ENCODE measurements at regions not wholly inside any gene's neighbourhood (a gene's known extent, or its start where the extent isn't known, plus 50 kb on each side); places are given as distances from the start of the nearest gene placed in this dataset.

DNA sequence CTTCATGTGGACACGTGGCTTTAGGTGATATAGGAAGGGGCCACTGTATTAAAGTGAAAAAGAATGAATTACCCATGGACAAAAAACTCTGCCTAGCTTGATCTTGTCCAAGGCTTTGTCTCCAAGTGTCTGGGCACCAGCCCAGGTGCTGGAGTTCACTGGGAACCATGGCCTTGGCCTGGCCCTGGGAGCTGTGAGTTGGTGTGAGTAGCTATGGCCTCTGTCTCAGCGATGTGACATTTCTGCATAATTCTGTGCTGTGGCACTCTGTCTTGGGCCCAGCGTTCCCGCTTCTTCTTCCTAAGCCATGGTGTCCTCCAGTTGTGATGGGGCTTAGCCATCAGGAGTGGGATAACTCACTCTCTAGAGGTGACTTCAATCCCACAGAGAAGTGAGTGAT, 119.0 kb upstream of the PPP2R2D start:
- DNase-seq, result no peak

DNA sequence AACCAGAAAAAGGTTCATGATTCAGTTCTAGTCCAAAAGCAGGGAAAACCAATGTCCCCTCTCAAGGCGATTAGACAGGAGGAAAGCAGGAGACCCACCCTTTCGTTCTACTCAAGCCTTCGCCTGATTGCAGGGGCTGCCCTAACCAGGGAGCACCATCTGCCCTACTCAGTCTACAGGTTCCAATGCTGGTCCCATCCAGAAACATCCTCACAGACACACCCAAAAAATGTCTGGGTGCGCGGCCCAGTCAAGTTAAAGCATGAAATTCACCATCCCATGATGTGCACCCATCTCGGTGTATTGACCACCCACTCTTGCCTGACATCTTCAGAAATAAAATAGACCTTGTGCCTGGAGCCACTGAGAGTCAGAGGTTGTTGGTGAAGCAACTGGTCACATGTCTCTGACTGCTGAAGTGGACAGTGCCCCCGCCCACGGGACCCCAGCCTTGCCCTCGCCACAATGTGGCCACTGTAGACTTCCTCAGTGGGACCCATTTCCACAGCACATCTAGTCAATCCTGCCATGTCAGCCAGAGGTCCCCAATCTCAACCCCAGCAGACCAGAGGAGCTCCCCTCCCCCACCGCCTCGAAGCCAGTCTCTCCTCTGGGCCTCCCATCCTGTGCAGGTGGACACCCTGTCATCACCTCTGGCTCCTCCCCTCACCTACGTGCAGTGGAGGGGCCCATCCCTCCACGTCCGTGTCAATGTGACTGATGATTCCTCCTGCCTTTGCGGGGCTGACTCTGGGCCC, 116.3 kb upstream of the PPP2R2D start:
- no peak for DNase-seq

DNA sequence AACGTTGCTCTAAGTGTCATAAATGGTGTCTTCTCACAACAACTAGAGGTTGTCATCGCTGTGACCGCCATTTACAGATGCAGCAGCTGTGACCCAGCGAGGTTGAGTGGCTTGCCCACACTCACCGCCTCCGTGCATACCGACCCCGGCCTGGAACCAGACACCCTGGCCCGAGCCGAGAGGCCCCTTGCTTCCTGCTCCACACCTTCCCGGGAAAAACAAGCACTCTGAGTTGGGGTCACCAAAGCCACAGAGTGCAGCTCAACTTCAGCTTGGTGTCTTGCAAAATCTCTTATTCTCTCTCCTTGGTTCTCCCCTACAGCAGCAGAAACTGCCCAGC, 115.7 kb upstream of the PPP2R2D start:
- DNase-seq, result no peak

DNA sequence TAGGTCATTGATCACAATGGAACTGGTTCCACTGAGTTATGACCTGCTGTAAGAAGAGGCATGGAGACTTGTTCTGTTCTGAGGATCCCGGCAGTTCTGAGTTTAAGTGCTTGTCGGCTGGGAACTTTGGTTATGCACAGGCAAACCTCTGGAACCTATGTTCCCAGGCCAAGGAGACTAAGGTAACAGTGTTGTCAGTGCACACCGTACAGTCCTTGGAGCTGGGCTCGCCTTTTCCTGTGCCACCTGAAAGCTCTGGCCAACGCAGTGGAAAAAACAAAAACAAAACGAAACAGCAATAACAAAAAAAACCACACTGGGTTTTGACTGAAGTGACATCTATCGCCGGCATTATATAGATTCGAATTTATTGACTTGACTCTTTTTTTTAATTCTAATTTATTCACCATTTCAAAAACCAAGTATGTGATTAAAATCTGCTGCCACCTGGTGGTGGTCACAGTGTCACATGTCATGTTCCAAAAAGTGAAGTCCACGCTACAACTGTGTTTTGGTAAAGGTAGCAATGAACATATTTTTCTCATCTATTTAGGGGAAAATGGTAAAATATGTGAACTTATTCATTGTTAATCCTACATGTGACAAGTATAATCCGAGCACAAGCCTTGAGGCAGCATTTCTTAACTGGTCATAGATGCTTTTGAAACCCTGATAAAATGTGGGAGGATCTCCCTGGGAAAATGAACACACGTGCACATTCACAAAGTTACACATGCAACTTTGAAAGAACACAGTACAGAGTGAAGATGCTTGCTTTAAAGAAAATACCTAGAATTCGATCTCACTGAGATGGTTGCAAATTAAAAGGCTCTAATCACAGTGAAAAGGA, 113.8 kb upstream of the PPP2R2D start:
- DNase-seq, result peak; percentile 7 to 62

DNA sequence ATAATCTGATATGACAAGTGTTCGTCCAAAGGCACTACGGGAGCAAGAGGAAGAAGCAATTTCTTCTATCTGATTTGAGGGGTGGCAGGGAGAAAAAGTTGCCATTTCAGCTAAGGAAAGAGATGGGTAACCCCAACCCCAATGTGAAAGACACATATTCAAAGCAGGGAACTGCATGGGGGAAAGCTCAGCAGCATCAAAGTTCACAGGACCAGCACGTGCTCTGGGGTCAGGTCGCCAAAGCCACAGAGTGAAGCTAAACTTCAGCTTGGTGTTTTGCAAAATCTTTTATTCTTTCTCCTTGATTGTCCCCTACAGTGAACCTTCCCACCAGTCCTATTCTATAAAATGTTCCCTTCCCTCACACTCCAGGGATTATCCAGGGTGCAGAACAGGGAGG, 112.8 kb upstream of the PPP2R2D start:
- DNase-seq, result no peak

DNA sequence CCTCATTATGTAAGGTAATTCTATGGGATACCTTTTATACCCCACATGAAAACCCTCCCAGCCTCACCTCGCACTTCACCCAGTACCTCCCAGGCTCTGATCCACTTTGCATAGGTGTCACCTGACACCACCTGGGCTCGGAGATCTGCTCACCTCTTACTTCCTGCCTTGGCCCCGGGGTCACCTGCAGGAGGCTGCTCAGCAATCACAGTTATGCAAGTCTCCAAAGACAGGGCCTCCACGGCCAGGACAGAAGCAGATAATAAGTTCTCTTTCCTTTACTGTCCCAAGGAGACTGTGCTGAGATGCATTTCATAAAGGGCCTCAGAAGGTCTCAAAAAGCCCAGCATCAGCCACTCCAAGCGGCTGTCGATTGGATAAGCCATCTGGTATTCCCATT, 112.4 kb upstream of the PPP2R2D start:
- peak; percentile 48 to 66 for DNase-seq

DNA sequence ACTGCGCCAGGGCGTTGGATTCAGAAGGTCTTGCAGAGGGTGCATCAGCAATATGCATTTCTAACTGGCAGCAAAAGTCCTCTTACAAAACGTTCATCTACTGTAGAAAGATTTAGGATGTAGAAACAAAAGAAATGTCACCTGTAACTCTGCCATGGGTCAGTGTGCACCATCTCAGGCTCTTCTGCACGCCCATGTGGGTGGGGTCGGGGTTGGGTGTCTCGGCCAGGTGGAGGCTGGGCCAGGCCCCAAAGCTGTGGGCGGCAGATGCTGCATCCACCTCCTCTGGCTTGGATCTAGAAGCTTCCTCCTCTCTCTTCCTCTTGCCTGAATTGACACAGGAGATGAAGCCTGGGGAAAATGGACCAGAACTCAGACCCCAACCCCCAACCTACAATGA, 111.3 kb upstream of the PPP2R2D start:
- DNase-seq, result no peak

DNA sequence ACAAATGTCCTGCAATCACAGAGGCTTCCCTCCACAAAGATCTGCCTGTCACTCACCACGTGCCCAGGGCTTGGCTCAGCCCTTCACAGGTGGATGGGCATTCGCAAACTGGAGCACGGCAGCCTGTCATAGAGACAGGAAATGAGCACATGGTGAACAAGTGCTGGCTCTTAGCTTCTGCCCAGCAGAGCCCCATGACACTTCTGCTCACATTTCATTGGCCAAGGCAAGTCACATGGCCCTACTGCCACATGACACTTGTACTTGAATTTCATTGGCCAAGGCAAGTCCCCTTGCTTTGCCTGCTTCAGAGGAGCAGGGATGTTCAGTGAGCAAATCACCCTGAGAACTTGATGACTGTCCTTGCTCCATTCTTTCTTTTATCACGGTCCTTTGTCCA, 110.8 kb upstream of the PPP2R2D start:
- DNase-seq, result no peak

DNA sequence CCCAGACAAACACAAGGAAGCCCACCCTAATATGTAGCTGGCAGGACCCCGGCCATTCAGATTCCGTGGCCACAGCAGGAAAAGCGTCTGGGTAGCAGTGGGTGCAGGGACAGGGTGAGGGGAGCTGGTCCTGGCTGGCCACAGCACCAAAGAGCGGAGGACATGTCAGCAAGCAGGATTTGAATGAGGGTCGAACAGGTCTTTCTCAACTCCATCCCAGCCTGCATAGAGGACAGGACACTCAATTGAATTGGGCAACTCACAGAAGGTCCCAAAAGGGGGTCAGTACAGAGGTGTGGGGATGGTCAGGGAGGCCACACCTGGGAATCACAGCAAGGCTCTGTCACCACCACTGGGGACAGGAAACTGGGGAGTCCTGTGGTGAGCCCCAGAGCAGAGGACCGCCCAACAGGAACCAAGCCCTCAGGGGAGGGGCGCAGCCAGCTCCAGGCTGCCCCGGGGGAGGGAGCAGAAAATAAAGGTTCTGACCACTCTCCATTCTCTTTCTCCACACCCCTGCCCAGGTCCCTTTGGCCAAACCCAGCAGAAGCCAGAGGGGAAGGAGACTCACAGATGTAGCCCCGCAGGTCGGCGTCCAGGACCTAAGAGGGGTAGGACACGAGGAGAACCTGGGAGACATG, 108.7 kb upstream of the PPP2R2D start:
- no peak for DNase-seq

DNA sequence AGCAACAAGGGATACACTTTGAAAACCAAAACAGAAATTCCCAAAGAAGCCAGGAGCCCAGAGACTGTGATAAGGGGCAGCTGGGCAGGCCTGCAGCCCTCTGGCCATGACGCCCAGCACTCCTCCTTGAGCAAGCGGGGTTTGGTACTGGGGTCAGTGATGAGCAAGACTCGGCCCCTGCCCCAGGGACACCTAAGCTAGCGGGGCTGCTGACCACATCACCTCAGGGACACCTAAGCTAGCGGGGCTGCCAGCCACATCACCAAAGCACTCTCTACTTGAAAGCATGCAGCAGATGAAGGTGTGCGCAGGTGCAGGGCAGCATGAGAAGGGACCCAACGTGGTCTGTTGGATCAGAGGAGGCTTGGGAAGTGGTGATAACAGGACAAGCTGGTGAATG, 108.0 kb upstream of the PPP2R2D start:
- DNase-seq, result no peak

DNA sequence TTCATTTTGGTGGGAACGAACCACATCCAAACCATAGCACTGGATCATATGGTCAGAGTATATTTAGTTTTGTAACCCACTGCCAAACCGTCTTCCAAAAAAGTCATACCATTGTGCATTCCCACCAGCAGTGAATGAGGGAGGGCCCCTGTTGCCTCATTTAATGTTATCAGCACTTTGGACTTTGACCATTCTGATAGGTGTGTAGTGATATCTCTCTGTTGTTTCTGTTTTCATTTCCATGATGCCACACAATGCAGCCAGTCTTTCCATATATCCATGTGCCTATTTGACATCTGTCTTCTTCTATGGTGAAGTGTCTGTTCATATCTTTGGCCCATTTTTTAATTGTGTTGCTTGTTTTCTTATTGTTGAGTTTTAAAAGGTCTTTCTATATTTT, 105.0 kb upstream of the PPP2R2D start:
- no peak for DNase-seq

DNA sequence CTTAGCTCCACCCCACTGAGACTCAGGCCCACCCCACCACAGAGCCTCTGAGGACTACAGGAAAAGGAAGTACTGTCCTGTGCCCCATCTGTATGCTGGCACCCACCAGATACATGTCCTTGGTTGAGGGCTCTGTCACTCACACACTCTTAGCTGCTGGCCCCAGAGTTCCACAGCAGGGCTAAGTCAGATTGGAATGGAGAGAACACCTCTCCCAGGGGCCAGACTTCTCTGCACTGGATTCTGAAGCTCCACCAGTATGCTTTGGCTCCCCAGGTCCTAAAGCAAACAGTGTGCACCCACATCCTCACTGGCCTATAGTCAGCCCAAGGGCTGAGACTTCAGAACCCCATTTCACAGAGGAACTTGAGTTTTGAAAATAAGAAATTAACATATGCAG, 103.2 kb upstream of the PPP2R2D start:
- no peak for DNase-seq

DNA sequence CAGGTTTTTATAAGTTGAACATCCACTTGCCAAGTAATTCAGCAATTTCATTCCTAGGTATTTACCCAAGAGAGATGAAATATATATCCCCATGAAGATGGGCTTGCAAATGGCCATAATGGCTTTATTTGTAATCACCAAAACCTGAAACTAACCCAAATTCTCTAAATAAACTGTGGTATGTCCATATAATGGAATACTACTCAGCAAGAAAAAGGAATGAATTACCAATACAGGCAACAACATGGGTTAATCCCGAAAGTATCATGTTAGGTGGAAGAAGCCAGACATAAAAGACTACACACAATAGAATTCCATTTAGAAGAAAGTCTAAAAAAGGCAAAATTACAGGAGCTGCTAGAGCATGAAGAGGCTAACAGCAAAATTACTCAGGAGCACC, 101.4 kb upstream of the PPP2R2D start:
- DNase-seq, result no peak

DNA sequence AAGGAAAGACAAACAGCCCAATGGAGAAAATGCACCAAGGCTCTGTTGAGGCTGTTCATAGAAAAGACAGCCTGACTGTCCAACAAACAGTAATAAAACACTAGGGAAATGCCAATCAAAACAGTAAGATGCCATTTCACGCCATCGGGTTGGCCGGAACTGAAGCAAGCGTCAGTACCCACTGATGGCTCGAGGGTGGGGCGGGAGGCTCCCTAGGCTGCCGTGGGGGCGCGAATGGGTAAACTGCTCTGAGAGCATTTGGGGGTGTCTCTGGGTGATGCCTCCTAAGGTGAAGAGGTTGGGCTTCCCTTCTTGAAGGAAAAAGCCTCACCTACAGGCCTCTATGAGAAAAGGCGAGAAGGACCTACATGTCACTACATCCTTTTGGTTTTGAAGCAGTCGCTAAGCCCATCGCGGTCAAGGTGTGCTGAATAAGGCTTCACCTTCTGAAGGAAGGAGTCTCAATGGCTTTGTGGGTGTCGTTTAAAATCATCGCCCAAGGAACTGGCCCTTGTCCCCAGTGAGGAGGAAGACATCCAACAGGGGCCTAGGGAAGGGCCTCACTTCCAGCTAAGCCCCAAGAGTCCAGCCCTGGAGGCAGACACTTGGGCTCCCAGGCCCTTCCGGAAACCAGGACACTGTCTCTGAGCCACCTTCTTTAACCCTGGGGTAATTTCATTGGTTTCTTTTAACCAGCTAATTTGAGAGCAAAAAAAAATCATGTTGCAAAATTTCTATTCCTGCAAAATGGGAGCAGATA, 98.5 kb upstream of the PPP2R2D start:
- no peak for DNase-seq

DNA sequence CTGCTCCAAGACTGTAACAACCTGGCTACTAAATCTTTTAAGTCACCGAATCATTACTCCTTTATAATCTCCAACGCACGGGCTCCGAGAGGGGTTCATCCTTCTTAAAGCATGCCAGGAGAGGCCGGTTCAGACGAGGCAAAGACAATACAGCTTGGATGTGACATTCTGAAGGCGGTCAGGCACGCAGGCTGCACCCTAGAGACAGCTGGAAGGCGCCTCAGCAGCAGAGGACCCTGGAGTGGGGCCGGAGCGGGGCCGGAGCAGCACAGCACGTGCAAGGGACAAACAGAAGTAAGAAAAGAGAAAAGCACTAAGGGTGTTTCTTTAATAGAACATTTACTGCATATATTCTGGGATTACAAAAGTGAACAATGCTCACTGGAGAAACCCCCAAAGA, 97.8 kb upstream of the PPP2R2D start:
- DNase-seq, result no peak

DNA sequence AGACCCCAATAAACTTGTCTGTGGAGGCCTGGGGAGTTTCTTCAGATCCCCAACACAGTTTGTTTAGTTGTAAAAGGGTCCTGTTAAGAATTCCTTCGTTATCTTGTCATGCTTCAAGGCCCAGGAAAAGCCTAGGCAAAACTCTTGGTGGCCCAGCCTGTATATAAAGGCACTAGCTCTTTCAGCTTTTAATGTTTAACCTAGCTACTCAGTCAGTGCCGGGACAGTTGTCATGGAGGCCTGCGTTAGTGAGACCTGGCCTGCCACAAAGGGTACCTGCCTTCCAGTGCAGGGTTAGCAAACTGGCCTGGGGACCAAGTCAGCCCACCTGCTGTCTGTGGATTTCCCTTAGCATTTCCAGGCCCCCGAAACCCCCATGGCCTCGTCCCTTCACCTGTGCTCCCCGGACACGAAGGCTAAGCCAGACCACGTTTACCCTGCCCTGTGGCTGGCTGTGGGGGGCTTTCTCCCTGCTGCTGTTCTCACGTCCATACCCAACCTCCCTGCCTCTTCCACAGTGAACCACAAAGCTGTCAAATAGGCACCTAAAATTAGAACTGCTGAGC, 96.9 kb upstream of the PPP2R2D start:
- no peak for DNase-seq

DNA sequence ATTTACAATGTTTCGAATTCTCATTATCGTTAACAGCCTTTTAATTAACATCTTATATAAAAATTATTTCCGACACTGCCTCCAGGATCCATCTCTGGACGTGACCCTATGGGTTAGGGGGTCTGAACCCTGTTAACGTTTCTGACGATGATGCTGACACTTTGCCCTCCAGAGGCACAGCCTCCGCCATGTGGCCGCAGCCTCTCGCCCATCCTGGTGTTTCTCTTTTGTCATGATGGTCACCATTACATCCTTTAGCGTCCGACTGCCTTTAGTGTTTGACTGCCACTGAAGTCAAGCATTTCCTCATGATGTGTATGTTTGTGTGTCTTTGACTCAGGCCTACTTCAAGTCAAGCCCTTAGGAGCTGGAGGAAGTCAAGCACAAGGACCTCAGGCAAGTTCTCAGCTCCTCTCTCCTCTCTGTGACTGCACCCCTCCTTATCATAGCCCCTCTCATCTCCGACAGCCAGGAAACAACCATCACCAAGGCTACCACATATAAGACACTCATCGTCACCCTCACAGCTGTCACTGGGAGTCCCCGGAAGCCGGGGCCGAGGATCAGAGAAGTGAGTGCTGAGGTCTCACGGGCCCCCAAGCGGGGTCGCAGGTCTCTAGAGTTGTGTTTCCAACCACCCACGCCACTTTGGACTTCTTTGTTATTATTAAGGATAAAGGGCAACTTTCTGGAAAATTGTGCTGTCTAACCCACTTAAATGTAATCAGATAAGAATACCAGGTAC, 96.1 kb upstream of the PPP2R2D start:
- no peak for DNase-seq

DNA sequence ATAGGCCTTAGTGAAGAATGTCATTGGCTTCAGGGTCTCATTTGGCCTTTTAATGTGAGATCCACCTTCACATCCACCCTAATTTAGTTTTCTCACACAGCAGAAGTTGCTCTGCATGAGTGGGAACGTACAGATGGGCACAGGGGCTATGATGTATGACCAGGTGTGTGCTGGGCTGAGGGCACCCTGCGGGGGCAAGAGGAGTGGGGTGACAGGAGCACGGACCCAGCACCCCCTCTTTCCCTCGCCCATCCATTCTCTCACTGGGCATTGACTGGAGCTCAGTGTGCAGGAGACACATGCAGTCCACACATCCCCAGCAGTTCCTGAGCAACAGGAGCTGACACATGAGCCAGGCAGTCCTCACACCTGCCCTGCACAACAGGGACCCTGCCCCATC, 95.1 kb upstream of the PPP2R2D start:
- no peak for DNase-seq

DNA sequence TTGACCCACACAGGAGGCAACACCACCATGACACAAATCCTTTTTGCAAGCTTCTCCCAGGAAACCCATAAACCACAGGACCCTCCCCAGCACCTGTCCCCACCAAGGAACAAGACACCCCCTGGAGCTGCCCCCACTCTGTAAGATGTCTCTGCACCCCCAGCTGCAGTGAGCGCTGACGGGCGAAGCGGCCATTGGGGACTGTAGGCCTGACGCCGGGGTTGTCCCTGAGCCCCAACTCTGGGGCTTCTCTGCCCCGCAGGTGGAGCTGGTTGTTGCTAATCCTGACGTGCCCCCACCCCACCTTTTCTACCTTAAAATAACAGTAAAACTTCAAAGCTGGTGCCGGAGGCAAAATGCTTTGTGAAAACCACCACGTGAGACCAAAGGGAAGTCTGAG, 94.7 kb upstream of the PPP2R2D start:
- DNase-seq, result no peak

DNA sequence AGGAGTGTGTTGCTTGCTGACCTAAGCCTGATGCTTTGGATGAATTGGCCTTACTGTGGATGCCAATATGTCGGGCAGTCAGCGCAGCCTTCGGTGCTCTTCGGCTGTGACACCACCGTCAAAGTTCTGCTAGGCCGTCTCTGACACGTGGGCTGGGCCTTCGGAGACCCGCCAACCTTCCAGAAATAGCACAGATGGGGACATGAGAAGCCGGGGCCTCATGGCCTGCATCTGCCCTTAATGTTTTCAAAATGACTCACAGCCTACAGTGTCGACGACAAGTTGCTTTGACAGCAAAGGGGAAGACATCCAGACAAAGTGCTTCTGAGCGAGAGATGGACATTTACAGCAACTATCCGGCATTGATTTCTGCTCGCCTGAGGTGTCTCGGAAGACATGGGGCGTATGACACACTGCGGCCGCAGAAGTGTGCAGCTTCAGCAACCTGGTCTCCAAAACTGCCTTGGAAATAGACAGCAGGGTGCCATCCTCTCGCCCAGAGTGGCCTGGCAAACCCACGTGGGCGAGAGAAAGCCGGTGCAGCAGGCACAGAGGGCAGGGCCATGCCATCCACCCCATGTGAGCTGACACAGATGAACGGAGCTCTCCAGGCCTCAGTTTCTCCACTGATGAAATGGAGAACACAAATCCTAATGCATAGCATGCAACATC, 94.0 kb upstream of the PPP2R2D start:
- no peak for DNase-seq

DNA sequence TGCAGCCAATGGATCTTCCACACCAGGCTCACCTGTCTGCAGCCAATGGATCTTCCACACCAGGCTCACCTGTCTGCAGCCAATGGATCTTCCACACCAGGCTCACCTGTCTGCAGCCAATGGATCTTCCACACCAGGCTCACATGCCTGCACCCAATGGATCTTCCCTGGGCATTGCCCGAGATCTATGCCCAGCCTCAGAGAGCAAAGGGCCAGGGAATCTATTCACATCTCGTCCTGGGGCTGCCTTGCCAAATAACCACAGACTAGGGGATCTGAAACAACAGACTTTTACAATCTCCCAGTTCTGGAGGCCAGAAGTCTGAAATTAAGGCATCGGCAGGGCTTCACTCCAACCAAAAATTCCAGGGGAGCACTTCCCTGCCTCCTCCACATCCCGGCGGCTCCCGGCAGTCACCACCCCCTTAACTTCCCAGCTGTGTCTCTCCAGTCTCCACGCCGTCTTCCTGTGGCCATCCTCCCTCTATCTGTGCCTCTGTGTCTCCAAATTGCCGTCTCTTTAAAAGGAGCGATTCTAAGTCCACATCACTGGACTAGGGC, 92.4 kb upstream of the PPP2R2D start:
- no peak for DNase-seq

Data from NCI-H526 (cell line).